Skeletal muscle satellite cell (primary cell): ENCODE measurements at regions not wholly inside any gene's neighbourhood (a gene's known extent, or its start where the extent isn't known, plus 50 kb on each side); places are given as distances from the start of the nearest gene placed in this dataset.
"Not testable (repeated sequence)": the region's sequence is repeated elsewhere in the genome, so short reads cannot be mapped to it uniquely, and the experiment has no call there.

ENCODE experiments used
- H3K27me3 ChIP-seq: 2 replicates; pipeline ENCODE4 v1.7.0; 2013; ENCODE audit warnings: low read length; ENCODE audit not compliant: control insufficient read depth, insufficient read depth
- H3K36me3 ChIP-seq: 2 replicates; pipeline ENCODE4 v1.7.0; 2013; ENCODE audit warnings: mild to moderate bottlenecking, control low read depth, low read length; ENCODE audit not compliant: insufficient read depth
- H3K4me1 ChIP-seq: 2 replicates; pipeline ENCODE4 v1.7.0; 2013; ENCODE audit warnings: low read length; ENCODE audit not compliant: control insufficient read depth, insufficient read depth
- H3K4me2 ChIP-seq: 2 replicates; pipeline ENCODE4 v1.7.0; 2013; ENCODE audit warnings: mild to moderate bottlenecking, low read length
- H3K4me3 ChIP-seq: 2 replicates; pipeline ENCODE4 v1.7.0; 2013; ENCODE audit warnings: low read length
- H3K9ac ChIP-seq: 2 replicates; pipeline ENCODE4 v1.7.0; 2013; ENCODE audit warnings: mild to moderate bottlenecking, low read depth, low read length, moderate library complexity
- H3K9me3 ChIP-seq: replicated peaks from 2 replicates; pipeline ENCODE4 v1.7.0; 2013; ENCODE audit warnings: mild to moderate bottlenecking, control low read depth, low read length

- Histone ChIP-seq H3K36me3 (no peaks in the 10 kb centered on the region), H3K4me3 (no peak overlapping the region), H3K9ac (no peak overlapping the region), H3K9me3 (no peaks in the 10 kb centered on the region), H3K27me3 (no peaks in the 10 kb centered on the region), H3K4me1 (peaks cover 14% of the 10 kb centered on the region), H3K4me2 (no peak overlapping the region)
Measured at GRCh38 chr5:72648480-72648879, 141.3 kb upstream of the ZNF366 start.

DNA sequence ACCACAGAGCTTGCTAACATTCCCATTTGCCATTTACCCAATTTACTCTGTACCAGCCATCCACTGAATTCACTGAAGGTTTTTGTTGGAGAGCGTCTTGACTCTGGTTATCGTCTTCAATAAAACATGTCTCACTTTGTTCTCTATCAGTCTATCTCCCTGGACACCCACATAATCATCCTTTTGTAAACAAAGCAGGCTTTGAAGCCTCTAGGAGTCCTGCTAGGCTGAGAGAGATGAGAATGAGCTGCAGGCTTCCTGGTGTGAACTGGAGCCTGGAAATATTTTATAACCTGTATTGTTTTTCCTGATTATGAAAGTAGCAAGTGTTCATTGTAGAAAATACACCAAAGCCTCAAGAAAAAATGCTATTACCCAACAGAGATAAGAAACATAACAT lies 140.6 kb upstream of the ZNF366 start:
- no peaks in the 10 kb centered on the region for H3K9me3 ChIP-seq
- peaks cover 14% of the 10 kb centered on the region for H3K4me1 ChIP-seq
- H3K36me3 ChIP-seq = no peaks in the 10 kb centered on the region
- no peak overlapping the region for H3K4me2 ChIP-seq
- no peaks in the 10 kb centered on the region for H3K27me3 ChIP-seq
- no peak overlapping the region for H3K9ac ChIP-seq
- no peak overlapping the region for H3K4me3 ChIP-seq

DNA sequence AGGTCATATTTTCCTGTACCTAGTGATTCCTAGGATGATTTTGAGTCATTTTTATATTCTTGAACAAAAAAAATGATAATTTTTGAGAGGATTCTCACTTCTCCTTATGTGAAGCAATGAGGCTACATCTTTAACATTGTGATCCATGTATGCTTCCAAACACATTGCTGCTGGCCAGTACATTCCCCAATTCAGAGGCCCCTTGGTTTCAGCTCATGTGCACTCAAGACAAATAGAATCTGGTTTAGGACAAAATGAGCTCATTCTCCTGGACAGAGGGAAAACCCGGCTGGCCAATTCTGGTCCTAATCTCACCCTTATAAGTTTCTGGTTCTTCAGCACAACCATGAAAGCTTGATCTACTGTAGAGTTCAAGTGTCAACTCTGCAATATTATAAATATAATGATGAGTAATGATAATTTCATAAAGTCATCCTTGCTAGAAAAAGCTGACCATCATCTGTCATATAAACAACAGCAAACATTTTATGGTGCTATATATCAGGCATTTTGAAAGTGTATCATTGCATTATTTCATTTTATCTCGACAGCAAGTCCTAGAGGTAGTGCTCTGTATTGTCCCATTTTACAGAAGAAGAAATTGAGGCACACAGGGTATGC lies 139.1 kb upstream of the ZNF366 start:
- Histone ChIP-seq H3K4me2 (no peak overlapping the region), H3K9me3 (no peaks in the 10 kb centered on the region)

DNA sequence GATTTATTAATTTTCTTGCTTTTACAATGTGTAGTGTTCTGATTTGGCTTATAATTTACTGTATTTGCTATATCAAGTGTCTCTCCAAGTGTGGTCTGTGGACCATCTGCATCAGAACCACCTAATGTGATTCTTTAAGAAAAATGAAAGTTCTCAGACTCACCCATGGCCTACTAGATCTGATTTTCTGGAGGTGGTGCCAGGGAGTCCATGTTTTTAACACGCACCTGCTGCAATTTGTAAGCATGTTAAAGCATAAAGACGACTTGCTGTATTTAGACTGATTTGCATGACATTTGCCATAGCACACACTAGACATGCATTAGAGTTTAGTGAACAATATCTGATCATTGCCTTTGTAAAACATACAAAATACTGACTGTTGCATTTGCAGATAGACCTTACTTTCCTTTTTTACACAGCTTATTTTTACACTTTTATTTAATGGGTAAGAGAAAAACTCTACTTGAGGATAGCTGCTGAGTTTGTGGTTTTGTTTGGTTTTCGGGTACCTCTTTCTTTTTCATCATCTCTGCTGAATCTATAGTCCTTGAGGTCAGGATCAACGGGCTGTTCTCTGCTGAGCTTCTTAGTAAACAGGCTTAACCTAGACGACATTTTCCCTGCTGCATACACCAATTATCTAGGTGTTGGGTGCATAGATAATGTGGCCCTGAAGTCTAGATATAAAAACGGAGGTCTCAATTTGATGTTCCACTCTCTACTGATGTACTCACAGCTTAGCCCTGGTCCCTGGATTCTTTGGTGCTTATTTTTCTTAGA lies 138.0 kb upstream of the ZNF366 start:
- Histone ChIP-seq H3K4me2 (no peak overlapping the region), H3K4me1 (peaks cover 7% of the 10 kb centered on the region), H3K4me3 (no peak overlapping the region), H3K9ac (no peak overlapping the region), H3K9me3 (no peaks in the 10 kb centered on the region), H3K36me3 (no peaks in the 10 kb centered on the region), H3K27me3 (no peaks in the 10 kb centered on the region)

More for the DNA sequence above, 139.1 kb upstream of the ZNF366 start:
- Histone ChIP-seq H3K36me3 (no peaks in the 10 kb centered on the region), H3K27me3 (no peaks in the 10 kb centered on the region), H3K9ac (no peak overlapping the region), H3K4me1 (peaks cover 8% of the 10 kb centered on the region), H3K4me3 (no peak overlapping the region)

DNA sequence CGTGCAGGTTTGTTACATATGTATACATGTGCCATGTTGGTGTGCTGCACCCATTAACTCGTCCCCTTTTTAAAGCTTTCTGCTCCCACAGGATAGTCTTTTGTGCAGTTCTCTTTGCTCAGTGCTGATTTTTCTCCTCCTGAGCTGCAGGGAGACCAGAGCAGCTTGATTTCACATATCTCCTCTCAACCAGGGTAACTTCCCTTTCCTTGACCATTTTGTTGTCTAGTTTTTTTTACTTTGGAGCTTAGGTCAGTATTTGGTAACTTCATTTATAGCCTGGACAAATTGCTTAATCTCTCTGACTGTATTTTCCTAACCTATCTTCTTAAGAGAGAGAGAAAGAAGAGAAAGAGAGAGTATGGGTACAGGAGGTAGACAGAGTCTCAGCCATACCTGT lies 137.1 kb upstream of the ZNF366 start:
- H3K4me2 ChIP-seq = no peak overlapping the region
- peaks cover 2% of the 10 kb centered on the region for H3K4me1 ChIP-seq
- no peaks in the 10 kb centered on the region for H3K27me3 ChIP-seq
- no peaks in the 10 kb centered on the region for H3K36me3 ChIP-seq
- H3K9me3 ChIP-seq = no peaks in the 10 kb centered on the region
- no peak overlapping the region for H3K4me3 ChIP-seq
- no peak overlapping the region for H3K9ac ChIP-seq

GRCh38 chr5:72641164-72641563 lies 134.0 kb upstream of the ZNF366 start:
- Histone ChIP-seq H3K4me1 (no peaks in the 10 kb centered on the region), H3K4me2 (no peak overlapping the region), H3K36me3 (no peaks in the 10 kb centered on the region), H3K9ac (no peak overlapping the region), H3K4me3 (no peak overlapping the region), H3K9me3 (no peaks in the 10 kb centered on the region), H3K27me3 (no peaks in the 10 kb centered on the region)

DNA sequence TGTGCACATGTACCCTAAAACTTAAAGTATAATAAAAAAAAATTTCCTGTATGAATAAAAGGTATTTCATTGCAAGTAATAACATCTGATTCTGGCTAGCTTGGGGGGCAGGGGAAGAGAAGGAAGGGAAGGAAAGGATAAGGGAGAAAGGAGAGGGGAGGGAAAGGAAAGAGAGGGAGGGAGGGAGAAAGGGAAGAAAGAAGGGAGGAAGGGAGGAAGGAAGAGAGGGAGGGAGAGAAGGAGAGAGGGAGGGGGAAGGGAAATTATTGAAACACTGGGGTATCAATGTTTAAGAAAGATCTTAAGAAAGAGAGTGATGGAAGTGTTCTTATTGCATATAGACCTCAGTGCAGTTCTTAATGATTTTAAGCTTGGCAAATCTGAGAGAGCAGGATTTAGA lies 129.8 kb upstream of the ZNF366 start:
- no peak overlapping the region for H3K4me3 ChIP-seq
- peaks cover 20% of the 10 kb centered on the region for H3K4me1 ChIP-seq
- no peaks in the 10 kb centered on the region for H3K9me3 ChIP-seq
- no peaks in the 10 kb centered on the region for H3K36me3 ChIP-seq
- H3K4me2 ChIP-seq = no peak overlapping the region
- no peak overlapping the region for H3K9ac ChIP-seq
- H3K27me3 ChIP-seq = no peaks in the 10 kb centered on the region

- H3K4me3 ChIP-seq, H3K4me2 ChIP-seq, H3K36me3 ChIP-seq, H3K27me3 ChIP-seq, H3K9ac ChIP-seq, H3K9me3 ChIP-seq: not testable (repeated sequence)
- H3K4me1 ChIP-seq = peaks cover 20% of the 10 kb centered on the region
Measured at GRCh38 chr5:72636565-72636964, 129.4 kb upstream of the ZNF366 start.

DNA sequence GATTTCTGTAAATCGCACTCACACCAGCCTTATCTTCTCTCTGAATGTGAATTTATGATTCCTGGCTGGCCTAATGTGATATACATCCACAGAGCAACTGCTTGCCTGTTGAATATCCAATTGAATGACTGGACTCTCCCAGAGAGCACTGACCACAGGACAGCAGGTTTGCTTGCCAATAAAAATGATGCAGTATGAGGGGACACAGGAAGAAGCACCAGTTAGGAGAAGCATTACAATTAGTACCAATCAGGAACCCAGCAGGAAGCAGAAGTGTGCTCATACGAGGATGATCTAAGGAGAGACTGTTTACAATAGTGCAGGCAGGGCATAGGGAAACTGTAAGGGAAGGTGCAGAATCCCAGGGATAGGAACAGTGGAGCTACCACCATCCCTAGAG lies 127.2 kb upstream of the ZNF366 start:
- Histone ChIP-seq H3K9ac (no peak overlapping the region), H3K4me3 (no peak overlapping the region), H3K9me3 (no peaks in the 10 kb centered on the region), H3K4me2 (no peak overlapping the region), H3K36me3 (no peaks in the 10 kb centered on the region), H3K27me3 (no peaks in the 10 kb centered on the region), H3K4me1 (peaks cover 20% of the 10 kb centered on the region)

DNA sequence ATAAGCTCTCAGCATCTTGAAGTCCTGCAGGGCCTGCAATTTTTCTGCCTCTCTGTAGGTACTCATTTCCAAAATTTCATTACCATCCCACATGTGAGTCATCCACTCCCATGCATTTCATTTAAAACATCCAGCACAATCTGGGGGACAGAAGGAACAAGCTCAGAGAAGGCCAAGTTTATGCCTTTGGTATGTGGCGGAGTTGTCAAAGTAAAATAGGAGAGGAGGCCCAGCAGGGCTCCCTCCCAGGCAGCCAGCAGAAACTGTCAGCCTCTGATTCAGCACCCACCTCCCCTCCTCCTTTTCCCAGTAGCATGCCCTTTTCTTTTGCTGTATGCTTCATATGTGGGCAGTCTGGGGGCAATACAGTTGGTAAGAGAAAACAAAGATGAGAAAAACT lies 126.4 kb upstream of the ZNF366 start:
- Histone ChIP-seq H3K4me1 (peaks cover 20% of the 10 kb centered on the region), H3K9me3 (no peaks in the 10 kb centered on the region), H3K9ac (no peak overlapping the region), H3K27me3 (no peaks in the 10 kb centered on the region), H3K4me2 (no peak overlapping the region), H3K36me3 (no peaks in the 10 kb centered on the region), H3K4me3 (no peak overlapping the region)

- Histone ChIP-seq H3K9ac (no peak overlapping the region), H3K36me3 (no peaks in the 10 kb centered on the region), H3K9me3 (no peaks in the 10 kb centered on the region), H3K4me1 (peaks cover 20% of the 10 kb centered on the region), H3K27me3 (no peaks in the 10 kb centered on the region), H3K4me2 (no peak overlapping the region), H3K4me3 (no peak overlapping the region)
Measured at GRCh38 chr5:72633041-72633445, 125.8 kb upstream of the ZNF366 start.

GRCh38 chr5:72630721-72631120 lies 123.5 kb upstream of the ZNF366 start:
- H3K9me3 ChIP-seq = no peaks in the 10 kb centered on the region
- H3K27me3 ChIP-seq = no peaks in the 10 kb centered on the region
- H3K4me3 ChIP-seq = no peak overlapping the region
- H3K4me1 ChIP-seq = peaks cover 21% of the 10 kb centered on the region
- H3K36me3 ChIP-seq = no peaks in the 10 kb centered on the region
- H3K9ac ChIP-seq = no peak overlapping the region
- H3K4me2 ChIP-seq = no peak overlapping the region
